SK-N-MC (cell line): ENCODE measurements at regions not wholly inside any gene's neighbourhood (a gene's known extent, or its start where the extent isn't known, plus 50 kb on each side); places are given as distances from the start of the nearest gene placed in this dataset.
"Not testable (repeated sequence)": the region's sequence is repeated elsewhere in the genome, so short reads cannot be mapped to it uniquely, and the experiment has no call there.

ENCODE experiments used
- EZH2 ChIP-seq: fragments of 200-600 bp; sonication (generic); IDR thresholded peaks from one replicate; pipeline ENCODE4 v1.6.1; 2017; ENCODE audit warnings: antibody characterized with exemption
- FOXP2 ChIP-seq: optimal IDR thresholded peaks from 2 replicates; pipeline ENCODE3; 2011; ENCODE audit warnings: mild to moderate bottlenecking, moderate library complexity; ENCODE audit not compliant: insufficient read depth; ENCODE audit errors: extremely low read length, control extremely low read depth
- POLR2AphosphoS5 ChIP-seq: IDR thresholded peaks from 2 replicates; pipeline ENCODE4 v1.6.1; 2012; ENCODE audit warnings: mild to moderate bottlenecking, low read depth, low read length, borderline replicate concordance

GRCh38 chr1:229134381-229135217, 136.3 kb upstream of the RAB4A start:
- TF ChIP-seq EZH2, POLR2AphosphoS5, FOXP2: not testable (repeated sequence)
